CD4-positive, alpha-beta T cell treated with Interleukin-6 for 4 hours (primary cell): ENCODE measurements at regions not wholly inside any gene's neighbourhood (a gene's known extent, or its start where the extent isn't known, plus 50 kb on each side); places are given as distances from the start of the nearest gene placed in this dataset.
"Not testable (repeated sequence)": the region's sequence is repeated elsewhere in the genome, so short reads cannot be mapped to it uniquely, and the experiment has no call there.

ENCODE experiments used
- DNase-seq: peaks from one replicate; pipeline ENCODE4 v3.0.0-alpha.2; 2020; ENCODE audit warnings: mixed read lengths

DNA sequence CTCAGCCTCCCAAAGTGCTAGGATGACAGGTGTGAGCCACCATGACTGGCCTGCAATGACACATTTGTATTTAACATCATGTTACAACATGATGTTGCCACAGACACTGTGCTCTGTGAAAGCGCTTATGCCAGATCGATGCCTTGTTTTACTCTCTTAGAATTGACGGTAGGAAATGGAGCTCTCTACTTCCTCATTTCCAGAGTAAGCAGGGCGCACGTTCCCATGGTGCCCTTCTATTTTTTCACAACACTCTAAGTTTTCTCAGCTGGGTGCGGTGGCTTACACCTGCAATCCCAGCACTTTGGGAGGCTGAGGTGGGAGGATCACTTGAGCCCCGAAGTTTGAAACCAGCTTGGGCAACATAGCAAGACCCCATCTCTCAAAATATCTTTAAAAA lies 60.7 kb upstream of the DHRSX start:
- no peak for DNase-seq

DNA sequence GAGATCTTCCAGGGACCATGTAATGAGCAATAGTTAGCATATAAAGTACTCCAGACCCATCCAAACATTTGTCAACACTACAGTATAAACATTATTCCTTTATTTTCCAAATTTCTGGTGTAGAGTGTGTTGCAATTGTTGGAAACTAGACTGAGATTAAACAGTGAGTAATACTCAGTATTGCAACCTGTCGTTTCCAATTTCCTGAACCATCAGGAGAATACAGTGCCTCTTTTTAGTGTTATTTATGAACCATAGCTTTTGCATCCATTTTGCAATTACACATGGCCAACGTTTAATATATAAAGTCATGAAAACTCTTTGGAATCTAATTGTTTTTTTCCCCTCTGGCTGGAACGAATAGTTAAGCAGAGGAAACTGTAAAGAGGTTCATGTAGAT lies 58.3 kb upstream of the DHRSX start:
- no peak for DNase-seq

DNA sequence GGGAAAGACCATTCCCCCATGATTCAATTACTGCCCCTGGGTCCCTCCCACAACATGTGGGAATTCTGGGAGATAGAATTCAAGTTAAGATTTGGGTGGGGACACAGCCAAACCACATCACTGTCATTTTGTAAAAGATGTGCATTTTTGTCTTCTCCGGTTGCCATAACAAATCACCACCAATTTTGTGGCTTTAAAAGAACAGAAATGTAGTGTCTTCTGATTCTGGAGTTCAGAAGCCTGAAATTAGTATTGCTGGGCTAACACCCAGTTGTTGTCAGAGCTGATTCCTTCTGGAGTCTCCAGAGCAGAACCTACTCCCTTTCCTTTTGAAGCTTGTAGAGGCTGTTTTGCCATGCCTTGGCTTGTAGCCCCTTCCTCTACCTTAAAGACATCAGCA lies 54.1 kb upstream of the DHRSX start:
- no peak for DNase-seq

DNA sequence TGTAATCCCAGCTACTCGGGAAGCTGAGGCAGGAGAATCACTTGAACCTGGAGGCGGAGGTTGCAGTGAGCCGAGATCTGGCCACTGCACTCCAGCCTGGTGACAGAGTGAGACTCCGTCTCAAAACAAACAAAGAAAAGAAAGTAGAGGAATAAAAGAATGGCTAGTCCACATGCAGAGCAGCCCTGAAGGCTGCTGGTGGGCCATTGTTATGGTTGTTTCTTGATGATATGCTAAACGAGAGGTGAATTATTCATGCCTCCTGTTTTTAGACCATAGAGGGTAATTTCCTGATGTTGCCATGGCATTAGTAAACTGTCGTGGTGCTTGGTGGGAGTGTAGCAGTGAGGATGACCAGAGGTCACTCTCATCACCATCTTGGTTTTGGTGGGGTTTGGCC lies 53.3 kb upstream of the DHRSX start:
- not testable (repeated sequence) for DNase-seq

DNA sequence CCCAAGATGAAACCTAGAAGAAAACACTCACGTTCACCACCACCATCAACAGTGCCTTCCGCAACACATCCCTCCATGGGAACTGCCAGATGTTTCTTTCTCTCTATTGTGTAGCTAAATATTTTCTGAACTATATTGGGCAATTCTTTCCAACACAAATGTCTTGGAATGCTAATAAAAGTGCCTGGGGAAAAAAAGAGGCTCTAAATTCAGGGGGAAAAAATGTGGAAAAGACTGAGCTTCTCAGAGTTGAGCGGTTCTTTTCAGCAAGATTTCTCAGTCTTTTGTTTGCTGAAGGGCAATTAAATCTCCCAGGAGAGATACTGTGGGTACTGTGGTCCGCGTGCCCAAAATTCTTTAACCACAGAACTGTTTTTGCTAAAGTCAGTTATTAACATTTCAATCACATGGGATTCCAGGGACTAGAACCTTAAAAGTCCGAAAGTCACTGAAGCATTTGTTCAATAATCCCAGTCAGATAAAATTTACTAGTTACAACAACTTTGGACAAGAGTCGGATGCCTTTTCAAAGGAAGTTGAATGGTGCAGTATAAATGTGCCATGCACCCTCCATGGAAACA lies 51.9 kb upstream of the DHRSX start:
- DNase-seq = no peak

DNA sequence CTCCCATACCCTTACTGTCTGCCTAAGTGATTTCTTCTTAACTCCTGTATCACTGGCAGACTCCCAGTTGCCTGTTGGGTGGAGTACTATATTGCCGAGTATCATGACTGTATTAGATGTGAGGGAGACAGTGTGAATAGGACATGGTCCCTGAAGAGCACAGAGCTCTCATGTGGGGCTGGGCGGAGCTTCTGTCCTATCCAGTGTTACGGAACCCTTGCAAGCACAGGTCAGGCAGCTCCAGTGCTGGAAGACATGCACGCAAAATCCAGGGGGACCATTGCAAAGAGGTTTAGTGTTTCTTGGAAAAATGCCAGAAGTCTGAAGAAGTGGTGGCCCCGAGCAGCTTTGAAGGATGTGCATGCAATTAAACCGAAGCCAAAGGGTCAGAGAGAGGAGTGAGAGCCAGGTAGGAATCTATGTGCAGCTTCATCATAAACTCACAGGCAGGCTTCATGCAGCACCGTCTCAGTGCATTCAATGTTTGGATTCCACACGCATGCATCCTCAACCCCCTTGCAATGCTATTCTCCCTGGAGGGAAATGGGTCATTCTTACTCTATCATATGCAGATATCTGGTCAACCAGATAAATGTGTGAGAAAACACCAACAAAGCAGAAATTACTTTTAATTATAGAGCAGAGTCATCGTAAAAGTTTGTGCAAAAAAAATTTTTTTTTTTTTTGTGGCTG lies 49.7 kb upstream of the DHRSX start:
- DNase-seq = no peak
